Nephron progenitor cell (in vitro differentiated cells): ENCODE measurements at regions not wholly inside any gene's neighbourhood (a gene's known extent, or its start where the extent isn't known, plus 50 kb on each side); places are given as distances from the start of the nearest gene placed in this dataset.

Experiments
- DNase-seq: peaks from one replicate; pipeline ENCODE4 v3.0.0; 2021
- H3K27ac Mint-ChIP-seq: 2 replicates; pipeline ENCODE4 v1.8.0; 2021; ENCODE audit warnings: mild to moderate bottlenecking, moderate library complexity, mixed read lengths
- H3K27me3 Mint-ChIP-seq: 2 replicates; pipeline ENCODE4 v1.8.0; 2021; ENCODE audit warnings: mild to moderate bottlenecking, low read depth, mixed read lengths; ENCODE audit not compliant: poor library complexity
- H3K36me3 Mint-ChIP-seq: 2 replicates; pipeline ENCODE4 v1.8.0; 2021; ENCODE audit warnings: low read depth, mixed read lengths
- H3K4me1 Mint-ChIP-seq: 2 replicates; pipeline ENCODE4 v1.8.0; 2021; ENCODE audit warnings: mixed read lengths
- H3K4me3 Mint-ChIP-seq: 2 replicates; pipeline ENCODE4 v1.8.0; 2021; ENCODE audit warnings: mild to moderate bottlenecking, moderate library complexity, mixed read lengths
- H3K9me3 Mint-ChIP-seq: 2 replicates; pipeline ENCODE4 v1.8.0; 2021; ENCODE audit warnings: mild to moderate bottlenecking, moderate library complexity, mixed read lengths
- TF ChIP-seq, protein P1 (sequence below): fragments of 200-600 bp; sonication (generic); IDR thresholded peaks from 2 replicates; pipeline ENCODE4 v1.5.0; 2021; ENCODE audit warnings: antibody characterized with exemption

DNA sequence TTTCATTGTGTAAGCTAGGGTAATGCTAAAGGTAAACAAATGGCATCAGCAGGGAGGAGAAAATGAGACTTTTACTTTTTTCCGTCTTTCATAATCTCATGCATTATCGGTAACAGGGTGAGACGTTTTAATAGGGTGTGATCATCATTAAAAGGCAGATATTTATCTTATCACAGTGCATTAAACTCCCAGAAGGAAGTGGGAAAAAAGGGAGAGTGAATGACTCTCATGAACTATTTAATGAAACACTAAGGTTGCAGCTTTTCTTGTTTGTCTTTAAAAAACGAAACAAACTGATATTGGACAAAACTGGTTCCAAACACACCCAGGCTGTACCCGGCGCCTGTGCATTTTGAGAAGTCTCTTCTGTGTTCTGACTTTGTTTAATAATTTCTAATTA lies 1936.8 kb upstream of the PIK3C3 start:
- Mint-ChIP-seq H3K27ac (no peak overlapping the region), H3K4me3 (no peak overlapping the region), H3K4me1 (peaks cover 53% of the 10 kb centered on the region), H3K9me3 (no peaks in the 10 kb centered on the region), H3K36me3 (no peaks in the 10 kb centered on the region), H3K27me3 (no peaks in the 10 kb centered on the region)
- TF ChIP-seq, protein P1, sequence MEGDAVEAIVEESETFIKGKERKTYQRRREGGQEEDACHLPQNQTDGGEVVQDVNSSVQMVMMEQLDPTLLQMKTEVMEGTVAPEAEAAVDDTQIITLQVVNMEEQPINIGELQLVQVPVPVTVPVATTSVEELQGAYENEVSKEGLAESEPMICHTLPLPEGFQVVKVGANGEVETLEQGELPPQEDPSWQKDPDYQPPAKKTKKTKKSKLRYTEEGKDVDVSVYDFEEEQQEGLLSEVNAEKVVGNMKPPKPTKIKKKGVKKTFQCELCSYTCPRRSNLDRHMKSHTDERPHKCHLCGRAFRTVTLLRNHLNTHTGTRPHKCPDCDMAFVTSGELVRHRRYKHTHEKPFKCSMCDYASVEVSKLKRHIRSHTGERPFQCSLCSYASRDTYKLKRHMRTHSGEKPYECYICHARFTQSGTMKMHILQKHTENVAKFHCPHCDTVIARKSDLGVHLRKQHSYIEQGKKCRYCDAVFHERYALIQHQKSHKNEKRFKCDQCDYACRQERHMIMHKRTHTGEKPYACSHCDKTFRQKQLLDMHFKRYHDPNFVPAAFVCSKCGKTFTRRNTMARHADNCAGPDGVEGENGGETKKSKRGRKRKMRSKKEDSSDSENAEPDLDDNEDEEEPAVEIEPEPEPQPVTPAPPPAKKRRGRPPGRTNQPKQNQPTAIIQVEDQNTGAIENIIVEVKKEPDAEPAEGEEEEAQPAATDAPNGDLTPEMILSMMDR = no peak
- DNase-seq = no peak

DNA sequence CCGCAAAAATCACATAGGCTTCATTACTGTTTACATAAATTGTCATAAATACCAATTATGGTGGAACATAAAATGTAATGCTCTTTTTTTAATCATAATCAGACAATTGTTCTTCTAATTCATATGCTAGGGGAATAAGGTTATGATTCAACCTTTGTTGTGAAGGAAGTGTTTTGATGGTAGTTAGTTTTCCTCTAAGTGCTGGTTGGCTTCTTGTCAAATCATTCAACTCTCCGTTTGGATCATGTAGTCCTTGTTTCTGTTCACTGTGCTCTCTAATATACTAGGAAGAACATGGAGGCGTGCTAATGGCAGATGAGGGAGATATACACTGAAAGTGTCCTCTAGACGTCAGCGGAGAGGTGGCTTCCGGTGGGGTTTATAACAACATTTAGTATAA lies 1938.0 kb upstream of the PIK3C3 start:
- no peak for DNase-seq
- Mint-ChIP-seq H3K4me1 (peaks cover 60% of the 10 kb centered on the region), H3K4me3 (no peak overlapping the region), H3K27me3 (no peaks in the 10 kb centered on the region), H3K9me3 (peaks cover under 1% of the 10 kb centered on the region), H3K36me3 (no peaks in the 10 kb centered on the region), H3K27ac (no peak overlapping the region)
- TF ChIP-seq, protein P1 = no peak

DNA sequence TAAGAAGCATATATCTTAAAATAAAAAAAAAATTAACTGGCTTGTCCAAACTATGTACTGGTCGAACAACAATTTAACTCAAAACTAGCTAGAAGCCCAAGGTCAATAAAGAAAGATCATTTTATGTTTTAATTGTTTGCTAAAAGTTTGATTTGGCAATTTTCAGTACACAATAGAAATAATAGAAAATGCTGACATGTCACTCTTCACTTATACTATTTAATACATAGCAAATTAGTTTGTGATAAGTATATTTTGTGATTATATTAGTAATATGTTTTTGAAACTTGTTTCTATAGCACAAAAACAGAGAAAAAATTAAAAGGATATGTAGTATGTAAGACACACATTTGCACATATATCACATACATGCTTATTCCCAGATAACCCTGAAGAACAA lies 1938.6 kb upstream of the PIK3C3 start:
- TF ChIP-seq, protein P1 = no peak
- Mint-ChIP-seq H3K4me1 (peaks cover 59% of the 10 kb centered on the region), H3K36me3 (no peaks in the 10 kb centered on the region), H3K4me3 (no peak overlapping the region), H3K27ac (no peak overlapping the region), H3K27me3 (no peaks in the 10 kb centered on the region), H3K9me3 (peaks cover 3% of the 10 kb centered on the region)
- DNase-seq = no peak

DNA sequence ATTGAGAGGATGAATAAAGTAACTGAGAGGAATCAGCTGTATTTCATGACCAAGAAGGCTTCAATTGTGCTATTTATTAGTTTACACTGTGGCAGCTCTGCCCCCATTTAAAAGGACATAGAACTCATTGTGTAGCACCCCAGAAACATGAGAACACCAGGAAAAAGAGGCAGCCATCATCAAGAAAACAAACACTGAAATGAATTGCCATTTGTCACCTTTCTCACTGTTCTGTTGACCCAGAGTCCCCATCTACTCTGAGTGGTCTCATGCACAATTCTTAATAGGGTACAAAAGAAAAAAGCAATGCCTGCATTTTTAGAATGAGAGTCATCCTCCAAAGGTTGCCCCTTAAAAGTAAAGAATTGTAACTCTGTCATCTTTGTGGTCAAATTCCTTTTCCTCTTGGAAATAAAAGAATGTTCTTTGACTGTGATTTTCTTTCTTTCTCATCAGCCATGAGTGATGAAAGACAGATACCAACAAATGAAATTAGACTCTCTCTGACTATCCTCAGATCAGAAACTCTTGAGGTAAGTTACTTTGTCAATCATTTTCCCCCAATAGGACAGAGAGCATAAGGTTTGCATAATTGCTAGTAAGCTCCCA lies 1941.9 kb upstream of the PIK3C3 start:
- no peaks in the 10 kb centered on the region for H3K27me3 Mint-ChIP-seq
- TF ChIP-seq, protein P1 = no peak

DNA sequence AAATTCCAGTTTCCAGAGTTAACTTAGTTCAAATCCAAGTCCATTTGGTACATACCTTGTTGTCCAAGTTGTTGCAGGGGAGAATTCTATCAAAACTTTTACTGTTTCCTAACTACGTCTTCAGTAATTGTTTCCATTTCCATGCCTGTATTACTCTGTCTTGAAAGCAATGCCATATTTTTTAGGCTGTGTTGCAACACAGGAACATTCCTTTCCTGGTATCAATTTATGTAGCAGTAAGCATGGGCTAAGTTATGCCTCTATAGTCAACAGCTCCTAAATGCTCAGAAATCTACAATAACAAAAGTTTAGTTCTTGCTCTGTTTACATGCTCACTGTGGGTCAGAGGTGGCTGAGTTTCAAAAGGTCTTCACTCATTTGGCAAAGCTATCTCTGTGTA lies 1943.8 kb upstream of the PIK3C3 start:
- no peak for DNase-seq
- H3K36me3 Mint-ChIP-seq = peaks cover 3% of the 10 kb centered on the region
- H3K27me3 Mint-ChIP-seq = peaks cover 3% of the 10 kb centered on the region
- H3K9me3 Mint-ChIP-seq = peaks cover 3% of the 10 kb centered on the region
- H3K4me1 Mint-ChIP-seq = peaks cover 17% of the 10 kb centered on the region
- TF ChIP-seq, protein P1 = no peak
- H3K4me3 Mint-ChIP-seq = no peak overlapping the region
- H3K27ac Mint-ChIP-seq = no peak overlapping the region

More for the DNA sequence above, 1941.9 kb upstream of the PIK3C3 start:
- Mint-ChIP-seq H3K36me3 (no peaks in the 10 kb centered on the region), H3K4me1 (peaks cover 30% of the 10 kb centered on the region), H3K4me3 (no peak overlapping the region), H3K27ac (no peak overlapping the region), H3K9me3 (peaks cover 3% of the 10 kb centered on the region)
- no peak for DNase-seq

DNA sequence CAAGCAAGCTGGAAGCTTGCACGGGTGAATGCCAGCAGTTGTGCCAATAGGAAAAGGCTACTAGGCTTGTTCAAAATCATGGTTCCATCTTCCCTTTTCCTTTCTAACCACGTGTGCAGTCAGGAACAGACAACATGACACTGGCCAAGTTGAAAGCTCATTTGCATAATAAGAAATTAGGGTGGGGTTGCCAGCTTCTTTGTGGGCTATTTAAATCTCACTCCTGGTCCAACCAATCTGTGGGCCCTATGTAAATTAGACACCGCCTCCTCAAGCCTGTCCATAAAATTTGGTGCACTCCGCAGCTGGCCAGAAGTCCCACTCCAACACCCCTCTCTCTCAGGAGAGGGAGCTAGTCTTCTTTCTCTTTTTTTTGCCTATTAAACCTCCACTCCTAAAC lies 1948.4 kb upstream of the PIK3C3 start:
- Mint-ChIP-seq H3K27me3 (peaks cover 3% of the 10 kb centered on the region), H3K9me3 (no peaks in the 10 kb centered on the region), H3K27ac (no peak overlapping the region), H3K4me3 (no peak overlapping the region), H3K36me3 (peaks cover 3% of the 10 kb centered on the region), H3K4me1 (peaks cover 11% of the 10 kb centered on the region)
- DNase-seq = no peak
- TF ChIP-seq, protein P1 = no peak
